ENCODE measurements at regions not wholly inside any gene's neighbourhood (a gene's known extent, or its start where the extent isn't known, plus 50 kb on each side); places are given as distances from the start of the nearest gene placed in this dataset.

DNA sequence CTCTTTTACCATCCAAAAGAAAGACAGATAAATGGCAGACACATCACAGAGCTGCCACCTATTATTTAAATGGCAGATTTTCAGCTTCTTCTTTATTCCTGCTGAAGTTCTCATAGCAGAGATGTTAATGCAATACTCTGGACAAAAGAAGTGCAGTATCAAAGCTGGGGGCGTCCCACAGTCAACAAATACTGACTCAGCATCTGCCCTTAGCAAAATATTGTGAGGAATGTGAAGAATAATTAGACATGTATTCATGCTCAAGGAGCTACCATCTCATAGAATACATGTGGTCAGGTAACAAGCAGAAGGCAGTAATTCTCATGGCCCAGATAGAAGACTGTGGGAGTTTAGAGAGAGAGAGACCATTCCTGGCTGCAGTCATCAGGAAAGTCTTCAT lies 108.0 kb upstream of the TANK start:
- TF ChIP-seq USF2 (CRISPR knock-in tag; IDR thresholded peaks at IDR 0.05) (no peak), ZBTB21 (CRISPR knock-in tag; IDR thresholded peaks at IDR 0.05; ENCODE audit: borderline replicate concordance) (no peak), KAT7 (CRISPR knock-in tag; IDR thresholded peaks at IDR 0.05; ENCODE audit: borderline replicate concordance) (no peak), E2F1 (CRISPR knock-in tag; IDR thresholded peaks at IDR 0.05) (no peak), MLX (CRISPR knock-in tag; IDR thresholded peaks at IDR 0.05) (no peak), ZNF232 (CRISPR knock-in tag; IDR thresholded peaks at IDR 0.05) (no peak), EMX1 (CRISPR knock-in tag; IDR thresholded peaks at IDR 0.05) (no peak), FOXJ3 (CRISPR knock-in tag; IDR thresholded peaks at IDR 0.05; ENCODE audit: borderline replicate concordance) (no peak), AFF4 (CRISPR knock-in tag; IDR thresholded peaks at IDR 0.05; ENCODE audit: borderline replicate concordance) (no peak), CTCF (IDR thresholded peaks at IDR 0.05) (no peak), CREM (CRISPR knock-in tag; IDR thresholded peaks at IDR 0.05) (no peak)
- TF ChIP-seq, protein P1, sequence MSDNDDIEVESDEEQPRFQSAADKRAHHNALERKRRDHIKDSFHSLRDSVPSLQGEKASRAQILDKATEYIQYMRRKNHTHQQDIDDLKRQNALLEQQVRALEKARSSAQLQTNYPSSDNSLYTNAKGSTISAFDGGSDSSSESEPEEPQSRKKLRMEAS (CRISPR knock-in tag; IDR thresholded peaks at IDR 0.05): no peak
